ENCODE measurements at regions not wholly inside any gene's neighbourhood (a gene's known extent, or its start where the extent isn't known, plus 50 kb on each side); places are given as distances from the start of the nearest gene placed in this dataset.

- no peaks in the 10 kb centered on the region for H3K36me3 ChIP-seq (replicated peaks in 1 of 2; ENCODE audit: control insufficient read depth in 1 of 2, insufficient read depth in 2 of 2, low read length in 2 of 2)
- BruUV-seq (replicated peaks): no TSS peak
- H3K79me2 ChIP-seq (ENCODE audit: insufficient read depth, low read length): no peaks in the 10 kb centered on the region
- ChIA-PET POLR2A (no interaction called here), CTCF (ENCODE audit: low intra/inter-chr PET ratio, low total read pairs) (no interaction called here)
- no peak for TF ChIP-seq ZNF362 (CRISPR knock-in tag; IDR thresholded peaks at IDR 0.05; ENCODE audit: borderline replicate concordance)
- peak in 1 of 2 experiments; percentile 58; a peak in 3 of 4 replicates for TF ChIP-seq MAFK (conservative IDR thresholded peaks at IDR 0.05 in 1 of 2, IDR thresholded peaks at IDR 0.05 in 1 of 2; ENCODE audit: low read length in 2 of 2)
- H3K27me3 ChIP-seq (ENCODE audit: control insufficient read depth in 1 of 2, insufficient read depth in 2 of 2, low read length in 2 of 2): no peaks in the 10 kb centered on the region
- H3K27ac ChIP-seq (ENCODE audit: extremely low read length, insufficient read depth, low read length): no peak overlapping the region
- H3K9me3 ChIP-seq (ENCODE audit: low read length): no peaks in the 10 kb centered on the region
- intact Hi-C loops (cut with micrococcal nuclease; ENCODE audit: unreplicated experiment) (no loop called here), in situ Hi-C loops (cut with HindIII; ENCODE audit: extremely low pct_ligation_motif_present, low pct_unique_long_range_greater_than_20kb) (no loop called here)
- H4K20me1 ChIP-seq (ENCODE audit: insufficient read depth, low read length): no peaks in the 10 kb centered on the region
- H3K4me2 ChIP-seq (ENCODE audit: low read depth, low read length): no peak overlapping the region
- peaks cover 15% of the 10 kb centered on the region for H3K4me1 ChIP-seq (ENCODE audit: insufficient read depth, low read length)
- no peak overlapping the region for H3K4me3 ChIP-seq (replicated peaks in 1 of 3; ENCODE audit: insufficient read depth in 1 of 3, low read depth in 2 of 3, low read length in 3 of 3)
- DNase-seq (ENCODE audit: low spot score) (no peak), ATAC-seq (no peak), FAIRE-seq (no peak)
- H2AFZ ChIP-seq (ENCODE audit: low read length): no peak overlapping the region
- WGBS (ENCODE audit: low lambda C conversion rate): 94% methylated on average over 3 of the region's 3 CpGs
- no peak overlapping the region for H3K9ac ChIP-seq (ENCODE audit: insufficient read depth, low read depth, low read length)
These were observed 197.5 kb downstream of the TM9SF2 start for GRCh38 chr13:99698816-99699099.

GRCh38 chr13:99698010-99698815 lies 196.9 kb downstream of the TM9SF2 start:
- in situ Hi-C loops (cut with HindIII; ENCODE audit: extremely low pct_ligation_motif_present, low pct_unique_long_range_greater_than_20kb) (no loop called here), intact Hi-C loops (cut with micrococcal nuclease; ENCODE audit: unreplicated experiment) (no loop called here)
- FAIRE-seq (no peak), DNase-seq (ENCODE audit: low spot score) (no peak), ATAC-seq (no peak)
- Histone ChIP-seq H3K79me2 (ENCODE audit: insufficient read depth, low read length) (no peaks in the 10 kb centered on the region), H3K27me3 (ENCODE audit: control insufficient read depth in 1 of 2, insufficient read depth in 2 of 2, low read length in 2 of 2) (no peaks in the 10 kb centered on the region), H3K36me3 (replicated peaks in 1 of 2; ENCODE audit: control insufficient read depth in 1 of 2, insufficient read depth in 2 of 2, low read length in 2 of 2) (no peaks in the 10 kb centered on the region), H3K9ac (ENCODE audit: insufficient read depth, low read depth, low read length) (no peak overlapping the region), H3K9me3 (ENCODE audit: low read length) (no peaks in the 10 kb centered on the region), H3K4me1 (ENCODE audit: insufficient read depth, low read length) (peaks cover 15% of the 10 kb centered on the region), H3K4me3 (replicated peaks in 1 of 3; ENCODE audit: insufficient read depth in 1 of 3, low read depth in 2 of 3, low read length in 3 of 3) (no peak overlapping the region), H3K27ac (ENCODE audit: extremely low read length, insufficient read depth, low read length) (no peak overlapping the region), H3K4me2 (ENCODE audit: low read depth, low read length) (no peak overlapping the region), H4K20me1 (ENCODE audit: insufficient read depth, low read length) (no peaks in the 10 kb centered on the region), H2AFZ (ENCODE audit: low read length) (no peak overlapping the region)
- ChIA-PET POLR2A (no interaction called here), CTCF (ENCODE audit: low intra/inter-chr PET ratio, low total read pairs) (no interaction called here)
- 61% methylated on average over 8 of the region's 8 CpGs for WGBS (ENCODE audit: low lambda C conversion rate)
- TF ChIP-seq ZNF530 (CRISPR knock-in tag; IDR thresholded peaks at IDR 0.05; ENCODE audit: low read depth): no peak
- no TSS peak for BruUV-seq (replicated peaks)
